OCI-LY3 (cell line): ENCODE measurements at regions not wholly inside any gene's neighbourhood (a gene's known extent, or its start where the extent isn't known, plus 50 kb on each side); places are given as distances from the start of the nearest gene placed in this dataset.

ENCODE experiments used
- H2AFZ ChIP-seq: fragments of 200-600, 300-600 bp; shearing (Covaris generic); 2 replicates; pipeline ENCODE4 v1.6.0; 2014; ENCODE audit warnings: antibody characterized with exemption, low read depth, low read length
- H3K27ac ChIP-seq: fragments of 200-600, 300-600 bp; sonication (generic); 2 replicates; pipeline ENCODE4 v1.5.1; 2014; ENCODE audit warnings: mild to moderate bottlenecking, low read length, moderate library complexity, mixed read lengths
- H3K27me3 ChIP-seq: fragments of 200-600, 300-600 bp; sonication (generic); 2 replicates; pipeline ENCODE4 v1.6.1; 2014; ENCODE audit warnings: low read depth, low read length, mixed read lengths
- H3K36me3 ChIP-seq: fragments of 200-600, 300-600 bp; sonication (generic); replicated peaks from 2 replicates; pipeline ENCODE3; 2014; ENCODE audit warnings: low read depth, low read length, mixed read lengths
- H3K4me1 ChIP-seq: fragments of 300-600, 200-600 bp; sonication (generic); 2 replicates; pipeline ENCODE4 v1.6.1; 2014; ENCODE audit warnings: low read length, mixed read lengths
- H3K4me2 ChIP-seq: fragments of 200-600, 300-600 bp; sonication (generic); 2 replicates; pipeline ENCODE4 v1.6.1; 2014; ENCODE audit warnings: low read length, mixed read lengths
- H3K4me3 ChIP-seq: fragments of 300-600, 200-600 bp; sonication (generic); 2 replicates; pipeline ENCODE4 v1.5.1; 2014; ENCODE audit warnings: antibody characterized with exemption, mild to moderate bottlenecking, low read length, moderate library complexity
- H3K79me2 ChIP-seq: fragments of 300-600, 200-600 bp; shearing (Covaris generic); 2 replicates; pipeline ENCODE4 v1.6.1; 2014; ENCODE audit warnings: mild to moderate bottlenecking, low read length, mixed read lengths
- H3K9ac ChIP-seq: fragments of 300-600, 200-600 bp; shearing (Covaris generic); 2 replicates; pipeline ENCODE4 v1.6.0; 2014; ENCODE audit warnings: mild to moderate bottlenecking, low read length, moderate library complexity
- H3K9me3 ChIP-seq: fragments of 200-600, 300-600 bp; shearing (Covaris generic); 2 replicates; pipeline ENCODE4 v1.6.1; 2014; ENCODE audit warnings: low read length, mixed read lengths; ENCODE audit not compliant: insufficient read depth
- H4K20me1 ChIP-seq: fragments of 200-600, 300-600 bp; sonication (generic); 2 replicates; pipeline ENCODE4 v1.6.1; 2016; ENCODE audit warnings: low read length, mixed read lengths; ENCODE audit not compliant: insufficient read depth
- EZH2phosphoT487 ChIP-seq: fragments of 200-600 bp; shearing (Covaris generic); IDR thresholded peaks from 2 replicates; pipeline ENCODE4 v1.6.1; 2018; ENCODE audit warnings: antibody characterized with exemption, mixed run types, low read depth
- TF ChIP-seq, protein P1 (sequence below): fragments of 200-600, 300-600 bp; sonication (generic); IDR thresholded peaks from 2 replicates; pipeline ENCODE4 v1.5.1; 2014; ENCODE audit warnings: antibody characterized with exemption, low read length, low read depth

DNA sequence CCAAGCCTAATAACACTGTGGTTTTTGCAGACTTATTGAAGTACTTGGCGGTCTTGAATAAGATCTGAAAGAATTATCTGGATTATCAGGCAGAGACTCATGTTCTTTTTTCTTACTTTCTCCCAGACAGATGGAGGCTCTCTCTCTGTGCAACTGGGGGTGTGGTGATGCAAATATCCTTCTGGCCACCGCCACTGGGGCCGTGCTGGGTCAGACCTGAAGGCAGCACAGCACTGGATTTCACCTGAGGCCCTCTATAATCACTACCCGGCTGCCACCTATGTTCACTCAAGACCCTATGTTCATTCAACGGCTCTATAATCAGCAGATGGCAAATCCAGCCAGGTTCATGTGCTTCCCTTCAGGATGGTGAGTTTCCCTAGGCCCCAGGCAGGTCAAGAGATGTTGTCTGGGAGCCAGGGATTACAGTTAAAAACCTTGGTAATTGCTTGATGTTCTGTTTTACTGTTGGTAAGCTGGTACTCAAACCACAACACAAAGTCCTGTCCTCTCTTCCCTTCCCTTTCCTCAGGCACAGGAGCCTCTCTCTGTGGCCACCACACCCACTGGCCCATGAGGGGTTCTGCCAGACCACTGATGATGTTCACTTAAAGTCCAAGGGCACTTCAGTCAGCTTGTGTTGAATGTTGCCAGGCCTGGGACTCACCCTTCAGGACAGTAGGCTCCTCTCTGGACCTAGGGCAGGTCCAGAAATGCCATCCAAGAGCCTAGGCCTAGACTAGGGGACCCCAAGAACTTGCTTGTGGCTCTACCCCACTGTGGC, 205.3 kb upstream of the GCFC2 start:
- no peaks in the 10 kb centered on the region for H3K79me2 ChIP-seq
- no peak overlapping the region for H3K27ac ChIP-seq
- no peak overlapping the region for H3K9ac ChIP-seq
- H4K20me1 ChIP-seq, result no peaks in the 10 kb centered on the region
- H3K36me3 ChIP-seq, result no peaks in the 10 kb centered on the region
- H3K27me3 ChIP-seq, result no peaks in the 10 kb centered on the region
- no peak overlapping the region for H3K4me3 ChIP-seq
- no peak overlapping the region for H2AFZ ChIP-seq
- no peaks in the 10 kb centered on the region for H3K4me1 ChIP-seq
- TF ChIP-seq, protein P1, sequence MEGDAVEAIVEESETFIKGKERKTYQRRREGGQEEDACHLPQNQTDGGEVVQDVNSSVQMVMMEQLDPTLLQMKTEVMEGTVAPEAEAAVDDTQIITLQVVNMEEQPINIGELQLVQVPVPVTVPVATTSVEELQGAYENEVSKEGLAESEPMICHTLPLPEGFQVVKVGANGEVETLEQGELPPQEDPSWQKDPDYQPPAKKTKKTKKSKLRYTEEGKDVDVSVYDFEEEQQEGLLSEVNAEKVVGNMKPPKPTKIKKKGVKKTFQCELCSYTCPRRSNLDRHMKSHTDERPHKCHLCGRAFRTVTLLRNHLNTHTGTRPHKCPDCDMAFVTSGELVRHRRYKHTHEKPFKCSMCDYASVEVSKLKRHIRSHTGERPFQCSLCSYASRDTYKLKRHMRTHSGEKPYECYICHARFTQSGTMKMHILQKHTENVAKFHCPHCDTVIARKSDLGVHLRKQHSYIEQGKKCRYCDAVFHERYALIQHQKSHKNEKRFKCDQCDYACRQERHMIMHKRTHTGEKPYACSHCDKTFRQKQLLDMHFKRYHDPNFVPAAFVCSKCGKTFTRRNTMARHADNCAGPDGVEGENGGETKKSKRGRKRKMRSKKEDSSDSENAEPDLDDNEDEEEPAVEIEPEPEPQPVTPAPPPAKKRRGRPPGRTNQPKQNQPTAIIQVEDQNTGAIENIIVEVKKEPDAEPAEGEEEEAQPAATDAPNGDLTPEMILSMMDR, result no peak
- no peak for TF ChIP-seq EZH2phosphoT487
- H3K4me2 ChIP-seq, result no peak overlapping the region
- no peaks in the 10 kb centered on the region for H3K9me3 ChIP-seq

DNA sequence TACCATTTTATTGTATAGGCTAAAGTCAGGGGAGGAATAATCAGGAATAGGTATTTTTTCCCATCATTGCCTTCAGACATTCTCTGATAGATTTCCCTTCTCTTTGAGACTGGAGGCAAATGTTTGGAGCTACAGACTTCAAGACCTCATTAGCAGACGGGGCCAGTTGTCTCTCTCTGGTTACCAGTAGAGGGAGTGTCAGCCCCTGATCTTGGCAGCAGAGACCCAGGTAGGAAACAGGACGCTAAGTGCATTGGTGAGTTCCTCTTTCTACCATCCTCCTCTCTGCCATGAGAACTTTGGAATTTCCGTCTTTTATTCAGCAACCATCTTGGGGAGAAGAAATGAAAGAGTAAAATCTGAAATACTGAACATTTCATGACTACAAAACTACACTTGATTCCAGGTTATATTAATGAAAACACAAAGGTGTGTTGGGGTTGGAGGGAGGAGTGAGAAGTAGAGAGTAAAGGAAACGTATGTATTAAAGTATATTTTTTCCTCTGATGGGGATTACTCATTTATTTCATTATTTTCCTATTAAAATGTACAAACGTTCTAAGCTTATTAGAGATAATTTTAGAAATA, 186.2 kb upstream of the GCFC2 start:
- 0 out of 2 replicates have a peak overlapping the region, but pooled peaks have one; percentile 29 for H2AFZ ChIP-seq
- no peaks in the 10 kb centered on the region for H4K20me1 ChIP-seq
- H3K36me3 ChIP-seq, result no peaks in the 10 kb centered on the region
- H3K27me3 ChIP-seq, result peaks cover 5% of the 10 kb centered on the region; the same call in 1 of the 2 replicates
- H3K4me2 ChIP-seq, result peak overlapping the region; percentile 56
- H3K4me3 ChIP-seq, result peak overlapping the region; percentile 40; the same call in 1 of the 2 replicates
- H3K27ac ChIP-seq, result no peak overlapping the region
- TF ChIP-seq, protein P1, result peak; percentile 85
- TF ChIP-seq EZH2phosphoT487, result no peak
- H3K79me2 ChIP-seq, result no peaks in the 10 kb centered on the region
- H3K9ac ChIP-seq, result no peak overlapping the region
- peaks cover 9% of the 10 kb centered on the region for H3K4me1 ChIP-seq
- no peaks in the 10 kb centered on the region for H3K9me3 ChIP-seq

DNA sequence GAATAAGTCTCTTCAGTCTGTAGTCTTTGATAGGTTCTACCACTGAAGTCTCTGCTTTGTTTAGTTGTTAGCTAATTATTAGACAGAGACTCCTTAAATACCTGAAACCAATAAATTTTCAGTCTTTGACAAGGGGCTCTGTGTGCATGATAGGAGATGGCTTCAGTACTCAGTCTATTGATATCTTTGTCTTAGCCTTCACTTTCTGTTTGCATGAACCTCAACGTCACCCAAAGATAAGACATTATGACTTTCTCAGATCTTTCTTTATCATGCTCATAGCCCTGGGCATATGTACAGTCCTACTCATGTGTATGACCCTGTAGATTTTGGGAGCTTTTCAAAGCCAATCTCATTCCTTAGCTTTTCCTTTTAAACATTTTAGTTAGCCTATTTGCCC, 183.5 kb upstream of the GCFC2 start:
- Histone ChIP-seq H3K4me3 (no peak overlapping the region), H3K27ac (no peak overlapping the region), H3K4me1 (peaks cover 9% of the 10 kb centered on the region), H2AFZ (no peak overlapping the region), H3K9ac (no peak overlapping the region), H3K79me2 (no peaks in the 10 kb centered on the region), H3K4me2 (no peak overlapping the region), H3K36me3 (no peaks in the 10 kb centered on the region), H3K9me3 (no peaks in the 10 kb centered on the region), H4K20me1 (no peaks in the 10 kb centered on the region), H3K27me3 (peaks cover 11% of the 10 kb centered on the region; the same call in 1 of the 2 replicates)
- no peak for TF ChIP-seq EZH2phosphoT487
- TF ChIP-seq, protein P1, result no peak

DNA sequence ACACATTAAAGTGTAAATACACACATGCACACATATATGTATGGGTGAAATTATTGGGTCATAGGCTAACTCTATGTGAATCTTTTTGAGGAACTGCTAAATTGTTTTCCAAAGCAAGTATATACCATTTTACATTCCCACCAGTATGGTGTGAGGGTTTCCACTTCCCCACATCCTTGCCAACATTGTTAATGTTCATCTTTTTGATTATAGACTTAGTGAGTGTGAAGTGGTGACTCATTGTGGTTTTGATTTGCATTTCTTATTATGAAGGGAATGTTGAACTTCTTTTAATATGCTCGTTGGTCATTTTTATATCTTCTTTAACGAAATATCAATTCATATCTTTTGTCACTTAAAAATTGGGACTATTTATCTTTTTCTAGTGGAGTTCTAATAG, 181.8 kb upstream of the GCFC2 start:
- no peaks in the 10 kb centered on the region for H4K20me1 ChIP-seq
- H3K4me1 ChIP-seq, result peaks cover 9% of the 10 kb centered on the region
- H3K27me3 ChIP-seq, result peaks cover 18% of the 10 kb centered on the region
- H3K36me3 ChIP-seq, result no peaks in the 10 kb centered on the region
- H3K9me3 ChIP-seq, result no peaks in the 10 kb centered on the region
- H3K79me2 ChIP-seq, result no peaks in the 10 kb centered on the region
- H3K9ac ChIP-seq, result no peak overlapping the region
- peak overlapping the region; percentile 20 for H3K4me2 ChIP-seq
- TF ChIP-seq, protein P1, result no peak
- no peak for TF ChIP-seq EZH2phosphoT487
- no peak overlapping the region for H2AFZ ChIP-seq
- no peak overlapping the region for H3K4me3 ChIP-seq
- H3K27ac ChIP-seq, result no peak overlapping the region
